Lung (tissue), 11 donors: ENCODE measurements at regions not wholly inside any gene's neighbourhood (a gene's known extent, or its start where the extent isn't known, plus 50 kb on each side); places are given as distances from the start of the nearest gene placed in this dataset.

Experiments used
- ATAC-seq: fragments of 200-7000 bp; cut with Tn5 transposase; one replicate; pipeline ENCODE4 v1.9.1; 2020; ENCODE audit warnings: moderate number of reproducible peaks; ENCODE audit not compliant: insufficient read depth, low FRiP score
- DNase-seq, 3 donors: peaks; one replicate each; pipeline ENCODE4 v3.0.0-alpha.2; 2013 to 2017
- H3K27ac ChIP-seq, 2 donors: one replicate each; pipeline ENCODE4 v1.5.1; 2013; ENCODE audit warnings: mild to moderate bottlenecking in 2 of 2, moderate library complexity in 2 of 2, control low read depth in 1 of 2, inconsistent platforms in 1 of 2, low read depth in 1 of 2, low read length in 1 of 2
- H3K27me3 ChIP-seq, 3 donors: one replicate each; pipeline ENCODE4 v1.5.1; 2013; ENCODE audit warnings: low read length in 2 of 3; ENCODE audit not compliant: control insufficient read depth in 3 of 3, insufficient read depth in 3 of 3
- H3K36me3 ChIP-seq, 4 donors: one replicate each; pipeline ENCODE4 v1.5.1; 2013; ENCODE audit warnings: low read length in 4 of 4, mild to moderate bottlenecking in 1 of 4, moderate library complexity in 1 of 4; ENCODE audit not compliant: control insufficient read depth in 4 of 4, insufficient read depth in 4 of 4
- H3K4me1 ChIP-seq, 5 donors: one replicate each; pipeline ENCODE4 v1.5.1; 2013; ENCODE audit warnings: low read length in 5 of 5, mild to moderate bottlenecking in 2 of 5, moderate library complexity in 1 of 5; ENCODE audit not compliant: control insufficient read depth in 5 of 5, insufficient read depth in 5 of 5
- H3K4me3 ChIP-seq: one replicate; pipeline ENCODE4 v1.5.1; 2013; ENCODE audit warnings: mild to moderate bottlenecking, control low read depth, moderate library complexity
- H3K9ac ChIP-seq, 2 donors: one replicate each; pipeline ENCODE4 v1.5.1; 2013; ENCODE audit warnings: low read length in 2 of 2, control low read depth in 1 of 2; ENCODE audit not compliant: insufficient read depth in 1 of 2
- H3K9me3 ChIP-seq, 4 donors: one replicate each; pipeline ENCODE4 v1.5.1; 2013; ENCODE audit warnings: low read length in 3 of 4, mild to moderate bottlenecking in 1 of 4, moderate library complexity in 1 of 4; ENCODE audit not compliant: control insufficient read depth in 4 of 4, insufficient read depth in 3 of 4
- WGBS, 2 donors: extraction: QIAGEN DNeasy Blood & Tissue Kit; methylation state at CpG; one replicate each; pipeline ENCODE4 v1.1.7; 2013; 5-methylcytosine and 5-hydroxymethylcytosine counted together
- TF ChIP-seq, protein P1 (sequence below): IDR thresholded peaks from 2 replicates; pipeline ENCODE4 v1.5.1; 2012; ENCODE audit warnings: mild to moderate bottlenecking; ENCODE audit errors: control extremely low read depth, extremely low read depth
- donor health status: control.
- donor health status: control.
- donor health status: Bipolar disorder and iron deficiency.
- donor health status: healthy.
- donor health status: DM: yes; HTN: yes; CAD: no.

DNA sequence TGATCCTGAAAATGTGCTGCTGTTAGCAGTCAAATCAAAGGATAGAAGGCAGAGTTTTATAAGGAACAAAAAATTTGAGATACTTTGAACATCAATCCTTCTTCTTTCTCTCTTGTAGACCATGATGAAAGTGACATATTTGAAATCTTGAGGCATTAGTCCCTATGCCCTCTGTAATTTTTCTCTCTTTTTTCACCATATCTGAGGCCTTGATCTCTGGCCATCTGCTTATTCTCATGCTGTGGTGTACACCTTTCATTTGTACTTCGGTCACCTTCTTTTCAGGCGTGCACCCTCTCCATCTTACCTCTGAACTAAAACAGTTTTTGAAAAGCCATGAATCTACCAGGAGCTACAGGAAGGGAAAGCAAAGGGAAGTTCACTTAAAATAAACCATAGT, 420.9 kb downstream of the C12orf50 start:
- ATAC-seq (no peak), DNase-seq (no peak)
- Histone ChIP-seq H3K27me3 (no peaks in the 10 kb centered on the region), H3K9ac (no peak overlapping the region), H3K9me3 (no peaks in the 10 kb centered on the region), H3K4me1 (no peaks in the 10 kb centered on the region), H3K36me3 (no peaks in the 10 kb centered on the region), H3K4me3 (no peak overlapping the region), H3K27ac (no peak overlapping the region)
- 89% methylated on average over 2 of the region's 2 CpGs for WGBS, 2 donors
- TF ChIP-seq, protein P1, sequence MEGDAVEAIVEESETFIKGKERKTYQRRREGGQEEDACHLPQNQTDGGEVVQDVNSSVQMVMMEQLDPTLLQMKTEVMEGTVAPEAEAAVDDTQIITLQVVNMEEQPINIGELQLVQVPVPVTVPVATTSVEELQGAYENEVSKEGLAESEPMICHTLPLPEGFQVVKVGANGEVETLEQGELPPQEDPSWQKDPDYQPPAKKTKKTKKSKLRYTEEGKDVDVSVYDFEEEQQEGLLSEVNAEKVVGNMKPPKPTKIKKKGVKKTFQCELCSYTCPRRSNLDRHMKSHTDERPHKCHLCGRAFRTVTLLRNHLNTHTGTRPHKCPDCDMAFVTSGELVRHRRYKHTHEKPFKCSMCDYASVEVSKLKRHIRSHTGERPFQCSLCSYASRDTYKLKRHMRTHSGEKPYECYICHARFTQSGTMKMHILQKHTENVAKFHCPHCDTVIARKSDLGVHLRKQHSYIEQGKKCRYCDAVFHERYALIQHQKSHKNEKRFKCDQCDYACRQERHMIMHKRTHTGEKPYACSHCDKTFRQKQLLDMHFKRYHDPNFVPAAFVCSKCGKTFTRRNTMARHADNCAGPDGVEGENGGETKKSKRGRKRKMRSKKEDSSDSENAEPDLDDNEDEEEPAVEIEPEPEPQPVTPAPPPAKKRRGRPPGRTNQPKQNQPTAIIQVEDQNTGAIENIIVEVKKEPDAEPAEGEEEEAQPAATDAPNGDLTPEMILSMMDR: no peak

DNA sequence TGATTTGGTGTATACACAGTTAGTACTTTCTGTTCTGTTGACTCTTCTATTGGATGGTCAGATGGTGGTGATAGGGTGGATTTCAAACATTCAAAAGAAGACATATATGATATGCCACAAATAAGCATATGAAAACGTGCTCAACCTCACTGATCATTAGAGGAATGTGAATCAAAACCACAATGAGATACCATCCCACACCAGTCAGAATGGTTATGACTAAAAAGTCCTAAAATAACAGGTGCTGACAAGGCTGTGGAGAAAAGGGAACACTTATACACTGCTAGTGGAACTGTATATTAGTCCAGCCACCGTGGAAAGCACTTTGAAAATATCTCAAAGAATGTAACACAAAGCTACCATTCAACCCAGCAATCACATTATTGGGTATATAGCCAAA, 425.5 kb downstream of the C12orf50 start:
- no peak for ATAC-seq
- whole genome bisulfite sequencing, 2 donors: 51 to 57% methylated on average over 2 of the region's 2 CpGs
- TF ChIP-seq, protein P1: no peak
- DNase-seq: no peak
- Histone ChIP-seq H3K36me3 (no peaks in the 10 kb centered on the region), H3K4me1 (no peaks in the 10 kb centered on the region), H3K4me3 (no peak overlapping the region), H3K9ac (no peak overlapping the region), H3K27me3 (no peaks in the 10 kb centered on the region), H3K9me3 (no peaks in the 10 kb centered on the region), H3K27ac (no peak overlapping the region)

DNA sequence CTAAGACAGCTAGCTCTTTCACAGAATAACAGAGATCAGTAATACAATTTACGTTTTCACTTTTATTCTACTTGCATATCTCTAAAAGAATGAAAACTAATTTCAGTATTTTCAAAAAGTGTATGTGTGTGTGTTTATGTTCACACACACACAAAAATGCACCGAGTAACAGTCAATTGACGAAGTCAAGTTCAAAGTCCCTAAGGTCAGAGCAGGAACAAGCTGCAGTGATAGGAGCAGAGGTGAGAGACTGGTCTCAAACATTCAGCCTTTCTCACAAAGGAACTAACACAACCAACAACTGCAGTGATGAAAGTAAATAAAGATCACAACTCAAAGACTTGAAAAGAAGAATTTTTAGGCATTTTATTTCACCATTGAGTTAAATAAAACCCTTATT, 429.7 kb downstream of the C12orf50 start:
- Histone ChIP-seq H3K9ac (no peak overlapping the region), H3K4me3 (no peak overlapping the region), H3K9me3 (no peaks in the 10 kb centered on the region), H3K27ac (no peak overlapping the region), H3K27me3 (no peaks in the 10 kb centered on the region), H3K36me3 (no peaks in the 10 kb centered on the region), H3K4me1 (no peaks in the 10 kb centered on the region)
- no peak for DNase-seq
- 68 to 80% methylated on average over 3 of the region's 3 CpGs for WGBS, 2 donors
- TF ChIP-seq, protein P1: no peak
- no peak for ATAC-seq

DNA sequence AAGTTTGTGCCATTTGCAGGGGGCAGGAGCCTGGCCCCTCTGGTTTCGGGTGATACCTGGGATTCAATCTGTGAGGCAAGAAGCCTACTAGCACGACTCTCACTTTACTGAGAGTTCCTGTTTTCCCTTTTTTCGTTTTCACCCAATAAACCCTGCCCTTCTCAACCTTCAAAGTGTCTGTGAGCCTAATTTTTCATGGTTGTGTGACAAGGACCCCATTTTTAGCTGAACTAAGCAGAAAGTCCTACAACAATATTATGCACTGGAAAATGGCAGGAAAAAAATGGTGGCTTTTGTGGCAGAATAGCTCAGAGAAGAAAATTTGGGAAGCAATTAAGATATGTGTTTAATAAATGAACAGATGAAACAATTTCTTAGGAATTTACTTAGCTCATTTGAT, 432.1 kb downstream of the C12orf50 start:
- Histone ChIP-seq H3K36me3 (no peaks in the 10 kb centered on the region), H3K4me1 (no peaks in the 10 kb centered on the region), H3K27me3 (no peaks in the 10 kb centered on the region), H3K4me3 (no peak overlapping the region), H3K9ac (no peak overlapping the region), H3K27ac (no peak overlapping the region), H3K9me3 (no peaks in the 10 kb centered on the region)
- ATAC-seq: no peak
- no peak for DNase-seq
- TF ChIP-seq, protein P1: no peak
- 57 to 74% methylated on average over 3 of the region's 3 CpGs for WGBS, 2 donors
